GM20000 (cell line): ENCODE measurements at regions not wholly inside any gene's neighbourhood (a gene's known extent, or its start where the extent isn't known, plus 50 kb on each side); places are given as distances from the start of the nearest gene placed in this dataset.

Experiments
- DNase-seq: peaks from one replicate; pipeline ENCODE4 v3.0.0; 2012; ENCODE audit warnings: low spot score
- CTCF ChIP-seq: IDR thresholded peaks from 2 replicates; pipeline ENCODE4 v1.5.1; 2012; ENCODE audit warnings: mild to moderate bottlenecking, control low read depth; ENCODE audit errors: extremely low read depth, missing control alignments

- TF ChIP-seq CTCF: no peak
Measured at GRCh38 chr12:94092516-94093241, 55.7 kb upstream of the PLXNC1 start.

GRCh38 chr12:94094700-94095099 lies 53.7 kb upstream of the PLXNC1 start:
- no peak for TF ChIP-seq CTCF
- DNase-seq: no peak

More at GRCh38 chr12:94092516-94093241, 55.7 kb upstream of the PLXNC1 start:
- DNase-seq: no peak

- no peak for DNase-seq
- no peak for TF ChIP-seq CTCF
Measured at GRCh38 chr12:94095618-94096017, 52.8 kb upstream of the PLXNC1 start.

- DNase-seq: no peak
- TF ChIP-seq CTCF: no peak
Measured at GRCh38 chr12:94098466-94098865, 49.9 kb upstream of the PLXNC1 start.
